Hepatocyte (in vitro differentiated cells): ENCODE measurements at regions not wholly inside any gene's neighbourhood (a gene's known extent, or its start where the extent isn't known, plus 50 kb on each side); places are given as distances from the start of the nearest gene placed in this dataset.

ENCODE experiments used
- DNase-seq: peaks from one replicate; pipeline ENCODE4 v3.0.0-alpha.2; 2016; ENCODE audit warnings: low spot score
- H2AFZ ChIP-seq: fragments of 200-600 bp; sonication (generic); 2 replicates; pipeline ENCODE4 v1.6.0; 2016; ENCODE audit warnings: antibody characterized with exemption, mild to moderate bottlenecking
- H3K27ac ChIP-seq: fragments of 200-600 bp; sonication (generic); 2 replicates; pipeline ENCODE4 v1.5.1; 2016; ENCODE audit warnings: mild to moderate bottlenecking
- H3K27me3 ChIP-seq: fragments of 200-600 bp; sonication (generic); 2 replicates; pipeline ENCODE4 v1.6.1; 2016
- H3K36me3 ChIP-seq: fragments of 200-600 bp; sonication (generic); replicated peaks from 2 replicates; pipeline ENCODE4 v1.5.1; 2016; ENCODE audit warnings: low read depth; ENCODE audit not compliant: insufficient read depth
- H3K4me1 ChIP-seq: fragments of 200-600 bp; sonication (generic); 2 replicates; pipeline ENCODE4 v1.5.1; 2016; ENCODE audit warnings: mild to moderate bottlenecking, moderate library complexity; ENCODE audit not compliant: insufficient read depth
- H3K4me2 ChIP-seq: fragments of 200-600 bp; sonication (generic); 2 replicates; pipeline ENCODE4 v1.6.0; 2016
- H3K4me3 ChIP-seq: fragments of 200-600 bp; sonication (generic); 2 replicates; pipeline ENCODE4 v1.5.1; 2016; ENCODE audit warnings: mild to moderate bottlenecking
- H3K79me2 ChIP-seq: fragments of 200-600 bp; sonication (generic); 2 replicates; pipeline ENCODE4 v1.6.0; 2017; ENCODE audit warnings: mild to moderate bottlenecking
- H3K9me2 ChIP-seq: fragments of 200-600 bp; sonication (generic); replicated peaks from 2 replicates; pipeline ENCODE4 v1.6.0; 2017; ENCODE audit warnings: mild to moderate bottlenecking; ENCODE audit not compliant: insufficient read depth
- H3K9me3 ChIP-seq: fragments of 200-600 bp; sonication (generic); 2 replicates; pipeline ENCODE4 v1.5.1; 2016; ENCODE audit warnings: low read depth, mild to moderate bottlenecking
- H4K20me1 ChIP-seq: fragments of 200-600 bp; sonication (generic); 2 replicates; pipeline ENCODE4 v1.6.0; 2016; ENCODE audit warnings: mild to moderate bottlenecking; ENCODE audit not compliant: insufficient read depth, poor library complexity, severe bottlenecking
- EZH2 ChIP-seq: fragments of 200-600 bp; sonication (generic); IDR thresholded peaks from 2 replicates; pipeline ENCODE4 v1.6.1; 2016; ENCODE audit warnings: antibody characterized with exemption, mild to moderate bottlenecking, borderline replicate concordance
- EZH2phosphoT487 ChIP-seq: fragments of 200-600 bp; sonication (generic); IDR thresholded peaks from one replicate; pipeline ENCODE4 v1.6.1; 2018; ENCODE audit warnings: antibody characterized with exemption, mild to moderate bottlenecking, low read depth, moderate library complexity; ENCODE audit not compliant: unreplicated experiment, severe bottlenecking
- WGBS: methylation state at CpG from one replicate; pipeline ENCODE4 v1.1.6; 2016; ENCODE audit warnings: low lambda C conversion rate; ENCODE audit errors: missing lambda C conversion rate; 5-methylcytosine and 5-hydroxymethylcytosine counted together
- TF ChIP-seq, protein P1 (sequence below): fragments of 200-600 bp; sonication (generic); IDR thresholded peaks from 2 replicates; pipeline ENCODE4 v1.5.1; 2016; ENCODE audit warnings: antibody characterized with exemption, mild to moderate bottlenecking; ENCODE audit not compliant: poor library complexity

GRCh38 chr5:34455098-34455497, 201.0 kb upstream of the RAI14 start:
- Histone ChIP-seq H2AFZ (no peak overlapping the region), H4K20me1 (no peaks in the 10 kb centered on the region), H3K9me2 (no peaks in the 10 kb centered on the region), H3K4me2 (no peak overlapping the region), H3K4me1 (no peaks in the 10 kb centered on the region), H3K27me3 (no peaks in the 10 kb centered on the region), H3K9me3 (no peaks in the 10 kb centered on the region), H3K36me3 (no peaks in the 10 kb centered on the region), H3K79me2 (no peaks in the 10 kb centered on the region), H3K4me3 (no peak overlapping the region), H3K27ac (no peak overlapping the region)
- no peak for DNase-seq
- 70% methylated on average over 3 of the region's 3 CpGs for WGBS
- TF ChIP-seq, protein P1, sequence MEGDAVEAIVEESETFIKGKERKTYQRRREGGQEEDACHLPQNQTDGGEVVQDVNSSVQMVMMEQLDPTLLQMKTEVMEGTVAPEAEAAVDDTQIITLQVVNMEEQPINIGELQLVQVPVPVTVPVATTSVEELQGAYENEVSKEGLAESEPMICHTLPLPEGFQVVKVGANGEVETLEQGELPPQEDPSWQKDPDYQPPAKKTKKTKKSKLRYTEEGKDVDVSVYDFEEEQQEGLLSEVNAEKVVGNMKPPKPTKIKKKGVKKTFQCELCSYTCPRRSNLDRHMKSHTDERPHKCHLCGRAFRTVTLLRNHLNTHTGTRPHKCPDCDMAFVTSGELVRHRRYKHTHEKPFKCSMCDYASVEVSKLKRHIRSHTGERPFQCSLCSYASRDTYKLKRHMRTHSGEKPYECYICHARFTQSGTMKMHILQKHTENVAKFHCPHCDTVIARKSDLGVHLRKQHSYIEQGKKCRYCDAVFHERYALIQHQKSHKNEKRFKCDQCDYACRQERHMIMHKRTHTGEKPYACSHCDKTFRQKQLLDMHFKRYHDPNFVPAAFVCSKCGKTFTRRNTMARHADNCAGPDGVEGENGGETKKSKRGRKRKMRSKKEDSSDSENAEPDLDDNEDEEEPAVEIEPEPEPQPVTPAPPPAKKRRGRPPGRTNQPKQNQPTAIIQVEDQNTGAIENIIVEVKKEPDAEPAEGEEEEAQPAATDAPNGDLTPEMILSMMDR = no peak
- no peak for TF ChIP-seq EZH2
- TF ChIP-seq EZH2phosphoT487 = no peak

DNA sequence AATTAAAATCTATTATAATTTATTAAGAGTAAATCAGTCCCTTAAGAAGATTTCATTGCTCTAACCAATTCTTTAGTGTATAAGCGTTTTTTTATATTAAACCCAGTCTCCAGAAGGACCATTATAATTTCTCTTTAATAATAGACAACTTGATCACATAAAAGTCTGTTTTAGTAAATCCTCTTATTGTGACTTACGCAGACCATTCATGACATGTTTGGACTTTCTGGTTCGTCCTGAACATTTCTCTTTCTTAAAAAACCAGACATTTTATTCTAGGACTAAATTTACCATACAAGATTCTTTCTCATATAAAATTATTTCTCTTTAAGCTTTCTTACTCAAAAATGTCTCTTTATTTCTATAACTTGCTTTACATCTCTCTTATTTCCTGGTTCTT, 196.2 kb upstream of the RAI14 start:
- Histone ChIP-seq H3K4me3 (no peak overlapping the region), H4K20me1 (no peaks in the 10 kb centered on the region), H3K27me3 (no peaks in the 10 kb centered on the region), H2AFZ (no peak overlapping the region), H3K27ac (no peak overlapping the region), H3K9me3 (no peaks in the 10 kb centered on the region), H3K4me1 (no peaks in the 10 kb centered on the region), H3K9me2 (no peaks in the 10 kb centered on the region), H3K4me2 (no peak overlapping the region), H3K36me3 (no peaks in the 10 kb centered on the region), H3K79me2 (no peaks in the 10 kb centered on the region)
- no peak for DNase-seq
- no peak for TF ChIP-seq EZH2
- no peak for TF ChIP-seq EZH2phosphoT487
- TF ChIP-seq, protein P1 = no peak
- 29% methylated on average over 3 of the region's 3 CpGs for WGBS

DNA sequence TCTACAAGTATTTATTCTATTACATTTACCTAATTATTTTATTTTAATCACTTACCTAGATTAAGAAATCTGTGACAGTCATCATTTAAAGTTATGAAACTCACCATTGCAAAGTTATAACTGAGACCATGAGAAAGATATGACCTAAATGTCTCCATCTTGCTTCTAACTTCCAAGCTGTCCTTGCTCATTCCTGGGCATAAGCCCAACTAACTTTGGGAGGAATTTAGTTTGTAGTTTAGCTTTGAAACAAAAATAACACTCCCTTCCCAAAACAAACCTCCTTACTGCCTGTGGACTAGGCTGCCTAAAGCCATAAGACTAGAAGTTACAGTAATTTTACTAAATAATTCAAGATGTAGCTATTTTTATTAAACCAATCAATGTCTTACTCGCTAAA, 195.6 kb upstream of the RAI14 start:
- no peak for DNase-seq
- Histone ChIP-seq H3K79me2 (no peaks in the 10 kb centered on the region), H3K27ac (no peak overlapping the region), H4K20me1 (no peaks in the 10 kb centered on the region), H3K9me3 (no peaks in the 10 kb centered on the region), H3K4me1 (no peaks in the 10 kb centered on the region), H3K36me3 (no peaks in the 10 kb centered on the region), H3K4me3 (no peak overlapping the region), H3K9me2 (no peaks in the 10 kb centered on the region), H3K27me3 (no peaks in the 10 kb centered on the region), H2AFZ (no peak overlapping the region), H3K4me2 (no peak overlapping the region)
- TF ChIP-seq EZH2phosphoT487 = no peak
- no peak for TF ChIP-seq EZH2
- TF ChIP-seq, protein P1 = no peak
- WGBS = 0% methylated on average over 1 of the region's 1 CpG

GRCh38 chr5:34464829-34465228, 191.3 kb upstream of the RAI14 start:
- no peak for TF ChIP-seq EZH2
- no peak for TF ChIP-seq EZH2phosphoT487
- TF ChIP-seq, protein P1 = no peak
- H2AFZ ChIP-seq = no peak overlapping the region
- no peaks in the 10 kb centered on the region for H3K27me3 ChIP-seq
- DNase-seq = no peak
- H3K27ac ChIP-seq = no peak overlapping the region
- H3K4me3 ChIP-seq = no peak overlapping the region
- H3K9me3 ChIP-seq = no peaks in the 10 kb centered on the region
- H4K20me1 ChIP-seq = no peaks in the 10 kb centered on the region
- no peaks in the 10 kb centered on the region for H3K36me3 ChIP-seq
- H3K4me1 ChIP-seq = no peaks in the 10 kb centered on the region
- H3K9me2 ChIP-seq = no peaks in the 10 kb centered on the region
- H3K4me2 ChIP-seq = no peak overlapping the region
- no peaks in the 10 kb centered on the region for H3K79me2 ChIP-seq
- WGBS = 31% methylated on average over 4 of the region's 4 CpGs
